H9 (cell line): ENCODE measurements at regions not wholly inside any gene's neighbourhood (a gene's known extent, or its start where the extent isn't known, plus 50 kb on each side); places are given as distances from the start of the nearest gene placed in this dataset.

Source experiments
- DNase-seq: peaks from one replicate; pipeline ENCODE4 v3.0.0-alpha.2; 2017
- H2AFZ ChIP-seq: one replicate; pipeline ENCODE4 v1.6.1; 2013; ENCODE audit warnings: mild to moderate bottlenecking, low read length, control low read depth, moderate library complexity
- H2AK5ac ChIP-seq: 2 replicates; pipeline ENCODE4 v1.6.1; 2013; ENCODE audit warnings: low read length, control low read depth, mixed read lengths; ENCODE audit not compliant: insufficient read length
- H2BK120ac ChIP-seq: one replicate; pipeline ENCODE4 v1.6.1; 2013; ENCODE audit warnings: low read depth, mild to moderate bottlenecking, low read length, control low read depth, inconsistent platforms; ENCODE audit not compliant: poor library complexity, severe bottlenecking
- H2BK12ac ChIP-seq: 2 replicates; pipeline ENCODE4 v1.6.1; 2013; ENCODE audit warnings: low read length, control low read depth, mixed read lengths, low read depth; ENCODE audit not compliant: insufficient read length
- H2BK15ac ChIP-seq: 2 replicates; pipeline ENCODE4 v1.6.1; 2013; ENCODE audit warnings: low read depth, low read length, control low read depth
- H2BK20ac ChIP-seq: one replicate; pipeline ENCODE4 v1.6.1; 2013; ENCODE audit warnings: low read depth, mild to moderate bottlenecking, low read length, control low read depth, inconsistent platforms; ENCODE audit not compliant: poor library complexity, severe bottlenecking
- H2BK5ac ChIP-seq: 2 replicates; pipeline ENCODE4 v1.6.1; 2013; ENCODE audit warnings: low read length, control low read depth, mixed read lengths; ENCODE audit not compliant: insufficient read length
- H3K14ac ChIP-seq: 2 replicates; pipeline ENCODE4 v1.6.1; 2013; ENCODE audit warnings: low read length, control low read depth; ENCODE audit not compliant: insufficient read depth
- H3K18ac ChIP-seq: 2 replicates; pipeline ENCODE4 v1.6.1; 2013; ENCODE audit warnings: low read depth, mild to moderate bottlenecking, mixed read lengths, low read length, control low read depth; ENCODE audit not compliant: insufficient read length
- H3K23ac ChIP-seq: 2 replicates; pipeline ENCODE4 v1.6.1; 2013; ENCODE audit warnings: low read length, control low read depth, mixed read lengths, low read depth; ENCODE audit not compliant: insufficient read length
- H3K23me2 ChIP-seq: 2 replicates; pipeline ENCODE4 v1.6.1; 2013; ENCODE audit warnings: low read depth, mild to moderate bottlenecking, mixed read lengths, low read length, control low read depth; ENCODE audit not compliant: insufficient read length, poor library complexity, severe bottlenecking
- H3K27ac ChIP-seq: 2 replicates; pipeline ENCODE4 v1.5.1; 2013; ENCODE audit warnings: low read length, control low read depth, mixed read lengths, low read depth; ENCODE audit not compliant: insufficient read length
- H3K27me3 ChIP-seq: 2 replicates; pipeline ENCODE4 v1.6.1; 2013; ENCODE audit warnings: low read length, control low read depth, inconsistent platforms; ENCODE audit not compliant: insufficient read depth
- H3K4ac ChIP-seq: 2 replicates; pipeline ENCODE4 v1.6.1; 2013; ENCODE audit warnings: low read depth, mild to moderate bottlenecking, control low read depth, inconsistent platforms, low read length, moderate library complexity
- H3K4me1 ChIP-seq: 2 replicates; pipeline ENCODE4 v1.6.1; 2013; ENCODE audit warnings: low read length, control low read depth, inconsistent platforms; ENCODE audit not compliant: insufficient read depth
- H3K4me2 ChIP-seq: 2 replicates; pipeline ENCODE4 v1.6.1; 2013; ENCODE audit warnings: low read length, control low read depth, mixed read lengths; ENCODE audit not compliant: insufficient read length, insufficient read depth
- H3K56ac ChIP-seq: 2 replicates; pipeline ENCODE4 v1.6.1; 2013; ENCODE audit warnings: low read depth, mild to moderate bottlenecking, mixed read lengths, low read length, control low read depth; ENCODE audit not compliant: insufficient read length
- H3K79me1 ChIP-seq: 2 replicates; pipeline ENCODE4 v1.6.1; 2013; ENCODE audit warnings: low read depth, mild to moderate bottlenecking, moderate library complexity, low read length, control low read depth, inconsistent platforms; ENCODE audit not compliant: insufficient read depth, poor library complexity, severe bottlenecking
- H3K79me2 ChIP-seq: 2 replicates; pipeline ENCODE4 v1.6.1; 2013; ENCODE audit warnings: low read length, control low read depth, inconsistent platforms; ENCODE audit not compliant: insufficient read depth
- H3K9ac ChIP-seq: 2 replicates; pipeline ENCODE4 v1.6.1; 2013; ENCODE audit warnings: low read length, control low read depth, mixed read lengths; ENCODE audit not compliant: insufficient read length; ENCODE audit errors: extremely low read depth
- H3K9me3 ChIP-seq: one replicate; pipeline ENCODE4 v1.6.1; 2013; ENCODE audit warnings: low read depth, low read length, inconsistent platforms; ENCODE audit not compliant: control insufficient read depth
- H3T11ph ChIP-seq: one replicate; pipeline ENCODE4 v1.6.1; 2013; ENCODE audit warnings: mild to moderate bottlenecking, low read length, control low read depth, inconsistent platforms
- H4K20me1 ChIP-seq: one replicate; pipeline ENCODE4 v1.6.1; 2013; ENCODE audit not compliant: control insufficient read depth, insufficient read length, insufficient read depth
- H4K5ac ChIP-seq: 2 replicates; pipeline ENCODE4 v1.6.1; 2013; ENCODE audit warnings: low read depth, mild to moderate bottlenecking, mixed read lengths, low read length, control low read depth; ENCODE audit not compliant: insufficient read length
- H4K8ac ChIP-seq: replicated peaks from 2 replicates; pipeline ENCODE4 v1.6.1; 2013; ENCODE audit warnings: low read length, control low read depth, mixed read lengths, low read depth; ENCODE audit not compliant: insufficient read length
- H4K91ac ChIP-seq: 2 replicates; pipeline ENCODE4 v1.6.1; 2013; ENCODE audit warnings: low read depth, mild to moderate bottlenecking, moderate library complexity, mixed read lengths, low read length, control low read depth; ENCODE audit not compliant: insufficient read length
- H3K27ac Mint-ChIP-seq, 3 experiments: 2 replicates in 2 of 3; 3 replicates in 1 of 3; pipeline ENCODE4 v1.8.0; 2020 to 2021; ENCODE audit warnings: mixed read lengths in 3 of 3, mild to moderate bottlenecking in 1 of 3, moderate library complexity in 1 of 3
- H3K27me3 Mint-ChIP-seq: 2 replicates; pipeline ENCODE4 v1.8.0; 2021; ENCODE audit warnings: low read depth, mild to moderate bottlenecking, moderate library complexity, mixed read lengths
- H3K36me3 Mint-ChIP-seq, 3 experiments: 2 replicates in 2 of 3; 3 replicates in 1 of 3; pipeline ENCODE4 v1.8.0; 2020 to 2021; ENCODE audit warnings: low read depth in 3 of 3, mixed read lengths in 3 of 3; ENCODE audit not compliant: insufficient read depth in 1 of 3
- H3K4me1 Mint-ChIP-seq, 2 experiments: 2 replicates each; pipeline ENCODE4 v1.8.0; 2020; ENCODE audit warnings: mixed read lengths in 2 of 2
- H3K4me3 Mint-ChIP-seq, 2 experiments: 2 replicates in 1 of 2; 3 replicates in 1 of 2; pipeline ENCODE4 v1.8.0; 2020 to 2021; ENCODE audit warnings: mild to moderate bottlenecking in 2 of 2, mixed read lengths in 2 of 2, moderate library complexity in 1 of 2
- H3K9me3 Mint-ChIP-seq, 2 experiments: 2 replicates in 1 of 2; 3 replicates in 1 of 2; pipeline ENCODE4 v1.8.0; 2020; ENCODE audit warnings: mild to moderate bottlenecking in 2 of 2, mixed read lengths in 2 of 2, moderate library complexity in 1 of 2
- CTCF ChIP-seq: fragments of 200-600 bp; sonication (generic); conservative IDR thresholded peaks from 3 replicates; pipeline ENCODE4 v1.8.0; 2021; ENCODE audit warnings: antibody characterized with exemption, mild to moderate bottlenecking
- WGBS: extraction: QIAGEN DNeasy Blood & Tissue Kit; methylation state at CpG from one replicate; pipeline ENCODE4 v1.1.7; 2013; ENCODE audit warnings: missing lambda C conversion rate, low lambda C conversion rate, mixed read lengths; ENCODE audit not compliant: insufficient read length; ENCODE audit errors: extremely low coverage; 5-methylcytosine and 5-hydroxymethylcytosine counted together

DNA sequence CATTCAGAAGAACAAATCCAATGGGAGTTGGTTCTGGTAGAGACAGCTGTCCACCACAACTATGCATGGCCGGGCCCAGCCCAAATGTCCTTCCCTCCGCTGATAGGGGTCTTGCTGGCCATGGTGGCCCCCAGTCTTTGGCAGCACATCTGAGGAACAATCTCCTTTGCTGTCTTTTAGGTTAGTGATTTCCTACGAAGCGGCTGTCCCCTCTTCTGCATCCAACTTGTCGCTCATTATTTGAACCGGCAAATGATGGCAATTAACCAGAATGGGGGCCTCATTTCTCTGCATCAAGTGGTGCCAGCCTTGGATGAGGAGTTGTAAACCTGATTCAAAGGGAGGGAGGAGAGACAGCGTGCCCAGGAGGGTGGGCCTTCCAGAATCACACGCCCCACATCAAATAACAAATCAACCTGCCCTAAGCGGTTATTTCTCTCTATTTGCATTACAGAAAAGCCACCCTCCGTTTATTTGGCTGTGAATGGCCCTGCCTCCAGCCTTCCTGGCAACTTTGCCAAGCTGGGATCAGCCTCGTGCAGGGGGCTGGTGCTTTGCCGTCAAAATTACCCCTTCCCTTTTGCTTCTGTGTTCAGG is 156.5 kb downstream of the RGS9 start:
- peaks cover 26 to 34% of the 10 kb centered on the region in 2 experiments for H3K4me1 Mint-ChIP-seq
- H4K8ac ChIP-seq: no peak overlapping the region
- no peak overlapping the region for H2AFZ ChIP-seq
- H3K27me3 ChIP-seq: no peaks in the 10 kb centered on the region
- H3K23ac ChIP-seq: no peak overlapping the region
- H3K4me2 ChIP-seq: no peak overlapping the region
- H3T11ph ChIP-seq: no peak overlapping the region
- H3K4me1 ChIP-seq: peaks cover 7% of the 10 kb centered on the region; the same call in 1 of the 2 replicates
- H4K5ac ChIP-seq: no peak overlapping the region
- H2BK12ac ChIP-seq: no peak overlapping the region
- H3K27ac Mint-ChIP-seq: peak overlapping the region in 1 of 3 experiments; percentile 14; a peak in 1 of 7 replicates
- no peak overlapping the region for H4K91ac ChIP-seq
- no peaks in the 10 kb centered on the region for H3K9me3 ChIP-seq
- TF ChIP-seq CTCF: no peak
- H2BK15ac ChIP-seq: no peak overlapping the region
- H2BK120ac ChIP-seq: no peak overlapping the region
- no peaks in the 10 kb centered on the region for H4K20me1 ChIP-seq
- H3K27ac ChIP-seq: no peak overlapping the region
- 0 out of 5 replicates have a peak, but pooled peaks cover 0 to 2% of the 10 kb centered on the region in 2 experiments for H3K9me3 Mint-ChIP-seq
- H3K9ac ChIP-seq: no peak overlapping the region
- H2BK5ac ChIP-seq: no peak overlapping the region
- H3K79me1 ChIP-seq: no peaks in the 10 kb centered on the region
- no peak for DNase-seq
- peaks cover 9% of the 10 kb centered on the region for H3K27me3 Mint-ChIP-seq
- H3K4me3 Mint-ChIP-seq: no peak overlapping the region
- H2AK5ac ChIP-seq: no peak overlapping the region
- peaks cover 0 to under 1% (median 0%) of the 10 kb centered on the region in 3 experiments; a peak in 2 of 7 replicates for H3K36me3 Mint-ChIP-seq
- no peak overlapping the region for H3K56ac ChIP-seq
- H2BK20ac ChIP-seq: no peak overlapping the region
- H3K4ac ChIP-seq: no peak overlapping the region
- H3K14ac ChIP-seq: no peak overlapping the region
- H3K18ac ChIP-seq: no peak overlapping the region
- no peaks in the 10 kb centered on the region for H3K23me2 ChIP-seq
- no CpG with 5 or more reads among the region's 12 CpGs for WGBS
- no peaks in the 10 kb centered on the region for H3K79me2 ChIP-seq
